ENCODE measurements at regions not wholly inside any gene's neighbourhood (a gene's known extent, or its start where the extent isn't known, plus 50 kb on each side); places are given as distances from the start of the nearest gene placed in this dataset.

GRCh38 chr13:104160536-104160935 lies 1094.3 kb upstream of the SLC10A2 start (continued):
- TF ChIP-seq CTCF (conservative IDR thresholded peaks at IDR 0.05; ENCODE audit: low read depth in 2 of 2) = no peak
- no peak for TF ChIP-seq NANOG (IDR thresholded peaks at IDR 0.05; ENCODE audit: borderline replicate concordance)

GRCh38 chr13:104143760-104144416 lies 1077.7 kb upstream of the SLC10A2 start:
- Mint-ChIP-seq H3K4me1 (peaks cover 20% of the 10 kb centered on the region), H3K27ac (peak overlapping the region; percentile 9), H3K27me3 (ENCODE audit: insufficient read depth, low read depth, poor library complexity) (no peaks in the 10 kb centered on the region), H3K9me3 (peaks cover 12% of the 10 kb centered on the region), H3K36me3 (ENCODE audit: low read depth) (peaks cover 18% of the 10 kb centered on the region), H3K4me3 (no peak overlapping the region)
- Histone ChIP-seq H2AFZ (peak overlapping the region; percentile 53; the same call in 1 of the 2 replicates), H3F3A (replicated peaks; ENCODE audit: low read depth) (no peaks in the 10 kb centered on the region), H3K27ac (ENCODE audit: low read depth) (peak overlapping the region; percentile 46; the same call in 1 of the 2 replicates), H4K20me1 (replicated peaks; ENCODE audit: insufficient read depth) (no peaks in the 10 kb centered on the region), H3K4me2 (peak overlapping the region; percentile 27; the same call in 1 of the 2 replicates), H3K36me3 (ENCODE audit: insufficient read depth) (no peaks in the 10 kb centered on the region), H3K4me1 (ENCODE audit: insufficient read depth) (peaks cover 24% of the 10 kb centered on the region), H3K79me2 (replicated peaks; ENCODE audit: insufficient read depth) (no peaks in the 10 kb centered on the region), H3K9me2 (ENCODE audit: insufficient read depth) (peaks cover 4% of the 10 kb centered on the region; the same call in 1 of the 2 replicates), H3K27me3 (ENCODE audit: insufficient read depth) (no peaks in the 10 kb centered on the region), H3K4me3 (no peak overlapping the region)
- TF ChIP-seq NANOG (IDR thresholded peaks at IDR 0.05; ENCODE audit: borderline replicate concordance) (no peak), ZNF462 (CRISPR knock-in tag; IDR thresholded peaks at IDR 0.05) (peak; percentile 62; the same call in 1 of the 2 replicates)
- peak; percentile 25 for DNase-seq (ENCODE audit: low spot score)
- peak; percentile 88 for ATAC-seq

Data from GM23338 (cell line).